GM18873 (cell line): ENCODE measurements at regions not wholly inside any gene's neighbourhood (a gene's known extent, or its start where the extent isn't known, plus 50 kb on each side); places are given as distances from the start of the nearest gene placed in this dataset.

Source experiments
- ATAC-seq: cut with Tn5 transposase; IDR thresholded peaks from one replicate; pipeline ENCODE4 v1.9.1; 2021; ENCODE audit warnings: mild to moderate bottlenecking, moderate library complexity, moderate number of reproducible peaks; ENCODE audit not compliant: unreplicated experiment, low FRiP score

DNA sequence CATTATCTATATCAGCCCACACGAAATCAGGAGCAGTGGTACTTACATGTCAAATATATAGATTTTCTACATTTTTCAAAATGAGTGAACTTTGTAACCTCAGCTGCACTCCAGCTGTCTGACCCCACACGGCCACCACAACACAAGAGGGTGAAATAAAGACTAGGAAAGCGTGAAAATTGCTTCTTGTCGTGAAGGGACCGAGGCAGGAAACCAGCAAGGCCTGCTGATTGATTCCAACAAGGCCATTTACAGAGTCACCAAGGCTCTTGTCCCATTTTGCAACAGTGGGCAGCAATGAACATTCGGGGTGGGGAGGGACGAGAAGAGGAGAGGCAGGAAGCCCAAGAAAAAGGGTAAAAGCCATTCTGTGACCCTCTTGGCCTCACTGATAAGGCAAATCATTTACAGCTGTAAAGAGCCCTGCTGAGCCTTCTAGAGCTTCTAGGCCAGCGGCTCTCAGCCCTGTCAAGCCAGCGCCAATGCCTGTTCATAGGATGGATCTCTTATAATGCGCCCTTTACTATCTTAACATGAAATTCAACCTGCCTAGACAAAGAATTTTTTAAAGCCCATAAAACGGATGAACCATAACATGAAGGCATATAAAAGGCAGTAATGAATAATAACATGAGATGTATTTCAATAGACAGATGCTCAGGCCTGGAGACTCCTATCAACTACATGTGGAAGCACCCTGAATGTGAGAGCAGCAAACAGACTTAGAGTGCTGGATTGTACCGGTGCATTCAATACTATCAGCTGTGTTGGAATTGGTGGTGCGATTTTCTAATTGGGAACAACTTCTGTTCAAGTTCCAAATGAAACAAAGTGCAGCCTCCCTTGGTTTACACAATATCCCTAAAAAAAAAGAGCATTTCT lies 269.0 kb downstream of the CDCA7 start:
- ATAC-seq, result no peak

DNA sequence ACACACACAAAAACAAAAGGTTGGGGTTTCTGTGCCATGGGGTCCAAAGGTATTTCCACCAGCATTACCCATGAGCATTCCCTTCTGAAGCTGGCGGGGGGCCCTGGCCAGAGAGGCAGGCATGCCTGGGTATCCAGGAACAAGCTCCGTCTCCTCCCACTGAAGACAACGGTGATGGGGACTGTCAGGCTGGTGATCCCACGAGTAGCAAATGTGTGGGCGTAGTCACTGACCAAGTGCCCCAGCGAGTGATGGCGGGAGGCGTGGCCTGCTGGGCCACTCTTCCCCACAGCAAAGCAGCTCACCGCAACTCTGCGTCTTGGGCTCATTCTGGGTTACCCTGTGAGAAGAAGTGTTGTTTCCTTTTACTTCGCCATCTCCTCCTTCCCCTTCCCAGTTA lies 270.6 kb downstream of the CDCA7 start:
- ATAC-seq, result no peak

DNA sequence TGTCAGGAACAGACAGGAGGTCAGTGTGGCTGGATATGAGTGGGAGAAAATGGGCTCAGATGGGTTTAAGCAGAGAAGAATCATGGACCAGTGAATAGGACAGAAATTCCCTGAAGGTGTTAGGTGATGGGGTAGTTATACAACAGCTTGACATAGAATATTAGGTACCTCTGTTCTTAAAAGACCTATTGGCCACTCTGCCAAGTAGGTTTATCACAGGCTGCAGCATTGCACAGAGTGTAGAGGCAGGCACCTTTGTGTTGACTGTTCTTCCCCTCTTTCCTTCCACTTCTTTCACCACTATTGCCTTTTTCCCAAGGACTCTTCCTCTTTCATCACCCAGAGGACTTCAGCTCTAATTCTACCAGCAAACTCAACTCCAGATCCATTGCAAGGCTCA lies 274.4 kb downstream of the CDCA7 start:
- no peak for ATAC-seq

DNA sequence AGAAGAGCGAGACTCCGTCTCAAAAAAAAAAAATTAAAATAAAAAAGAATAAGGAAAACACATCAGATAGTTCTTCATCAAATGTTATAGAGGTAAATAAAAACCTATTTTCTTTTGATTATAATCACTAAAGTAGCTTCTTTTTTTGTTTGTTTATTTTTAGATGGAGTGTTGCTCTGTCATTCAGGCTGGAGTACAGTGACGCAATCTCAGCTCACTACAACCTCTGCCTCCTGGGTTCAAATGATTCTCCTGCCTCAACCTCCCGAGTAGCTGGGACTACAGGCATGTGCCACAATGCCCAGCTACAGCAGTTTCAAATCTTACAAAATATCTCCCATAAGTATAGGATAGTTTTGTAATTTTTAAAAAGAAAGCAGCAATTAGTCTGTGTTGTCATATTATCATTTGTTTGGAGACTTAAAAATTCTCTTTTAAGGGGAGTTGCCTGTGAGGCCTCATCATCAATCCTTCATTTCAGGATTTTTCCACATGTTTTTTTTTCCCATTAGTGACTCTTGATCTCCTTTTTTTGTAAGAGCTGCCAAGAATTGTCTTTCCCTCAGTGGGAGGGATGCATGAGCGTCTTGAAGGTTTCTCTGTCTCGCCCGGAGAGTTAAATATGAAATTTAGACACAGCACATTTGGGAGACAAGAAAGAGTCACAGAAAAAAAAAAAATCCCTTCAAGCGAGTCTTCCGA lies 275.9 kb downstream of the CDCA7 start:
- no peak for ATAC-seq

- ATAC-seq, result no peak
Observed at GRCh38 chr2:173631127-173631460, 276.4 kb downstream of the CDCA7 start.

GRCh38 chr2:173644146-173644545 lies 289.5 kb downstream of the CDCA7 start:
- no peak for ATAC-seq

GRCh38 chr2:173647681-173648311 lies 293.1 kb downstream of the CDCA7 start:
- ATAC-seq, result no peak

DNA sequence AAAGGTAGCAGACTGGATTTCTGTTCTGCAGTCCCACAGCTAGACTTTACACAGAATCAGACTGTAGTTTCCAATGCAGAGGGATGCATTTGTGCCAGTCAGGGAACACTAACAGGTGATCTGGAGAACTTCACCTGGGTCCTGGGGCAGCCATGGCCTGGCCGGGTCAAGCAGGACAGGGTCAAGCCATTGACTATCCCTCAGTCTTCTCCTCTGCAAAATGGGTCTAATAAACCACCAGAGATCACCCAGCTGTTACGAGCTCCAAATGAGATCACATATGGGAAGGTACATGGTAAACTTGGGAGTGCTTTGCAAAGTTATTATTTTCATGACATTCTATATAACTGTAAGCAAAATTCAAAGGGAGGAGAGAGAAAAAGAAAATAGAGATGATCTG lies 294.1 kb downstream of the CDCA7 start:
- ATAC-seq, result no peak

- ATAC-seq, result no peak
Observed at GRCh38 chr2:173649527-173650219, 295.0 kb downstream of the CDCA7 start.

DNA sequence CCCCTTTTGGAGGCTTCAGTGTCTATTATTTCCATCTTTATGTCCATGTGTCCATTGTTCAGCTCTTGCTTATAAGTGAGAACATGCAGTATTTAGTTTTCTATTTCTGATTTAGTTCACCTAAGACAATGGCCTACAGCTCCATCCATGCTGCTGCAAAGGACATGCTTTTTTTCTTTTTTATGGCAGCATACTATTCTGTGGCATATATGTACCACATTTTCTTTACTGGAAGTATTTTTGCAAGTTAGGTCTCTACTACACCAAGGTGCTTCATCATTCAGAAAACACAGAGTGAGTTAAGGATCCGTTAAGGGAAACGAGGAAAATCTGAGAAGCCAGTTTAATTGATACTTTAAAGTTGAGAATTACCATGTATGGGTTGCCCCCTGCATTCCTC lies 297.2 kb downstream of the CDCA7 start:
- no peak for ATAC-seq

GRCh38 chr2:173652311-173652710 lies 297.6 kb downstream of the CDCA7 start:
- ATAC-seq, result no peak

- ATAC-seq, result no peak
Observed at GRCh38 chr2:173652767-173653431, 298.2 kb downstream of the CDCA7 start.

- ATAC-seq, result no peak
Observed at GRCh38 chr2:173653432-173653805, 298.7 kb downstream of the CDCA7 start.

DNA sequence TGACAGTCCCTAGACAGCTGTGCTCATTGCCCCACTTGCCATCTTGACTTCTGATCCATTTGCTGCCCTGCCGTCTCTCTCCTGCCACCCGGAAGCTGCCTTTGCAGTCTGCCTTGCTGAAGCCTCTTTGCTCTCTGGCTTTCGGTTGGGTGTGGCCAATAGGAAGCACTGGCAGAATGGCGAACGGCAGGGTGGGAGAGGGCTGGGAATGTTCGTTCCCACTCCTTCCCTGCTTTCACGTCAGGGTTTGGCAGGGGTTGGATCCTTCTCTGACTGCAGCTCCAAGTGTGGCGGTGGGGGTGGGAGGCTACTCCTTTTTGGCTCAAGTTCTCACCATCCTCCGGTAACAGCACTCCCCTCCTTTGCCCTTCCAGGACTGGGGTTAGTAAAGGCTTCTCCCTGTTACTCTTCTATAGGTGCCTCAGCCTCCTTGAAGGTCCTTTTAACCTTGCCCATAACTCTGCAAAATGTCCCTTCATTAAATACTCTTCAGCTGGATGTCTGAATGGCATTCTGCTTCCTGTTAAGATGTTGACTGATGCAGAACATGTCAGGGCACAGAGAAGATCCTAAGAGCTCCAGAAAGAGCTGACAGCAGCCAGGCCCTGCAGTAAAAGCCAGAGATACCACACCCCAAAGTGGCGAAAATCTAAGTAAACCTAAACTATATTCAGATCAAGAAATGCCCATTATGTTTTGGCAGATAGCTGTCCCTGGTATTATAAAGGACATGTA lies 299.7 kb downstream of the CDCA7 start:
- no peak for ATAC-seq

GRCh38 chr2:173654896-173655265 lies 300.2 kb downstream of the CDCA7 start:
- ATAC-seq, result no peak

- ATAC-seq, result no peak
Observed at GRCh38 chr2:173656086-173656485, 301.4 kb downstream of the CDCA7 start.

GRCh38 chr2:173657996-173658717 lies 303.5 kb downstream of the CDCA7 start:
- no peak for ATAC-seq

DNA sequence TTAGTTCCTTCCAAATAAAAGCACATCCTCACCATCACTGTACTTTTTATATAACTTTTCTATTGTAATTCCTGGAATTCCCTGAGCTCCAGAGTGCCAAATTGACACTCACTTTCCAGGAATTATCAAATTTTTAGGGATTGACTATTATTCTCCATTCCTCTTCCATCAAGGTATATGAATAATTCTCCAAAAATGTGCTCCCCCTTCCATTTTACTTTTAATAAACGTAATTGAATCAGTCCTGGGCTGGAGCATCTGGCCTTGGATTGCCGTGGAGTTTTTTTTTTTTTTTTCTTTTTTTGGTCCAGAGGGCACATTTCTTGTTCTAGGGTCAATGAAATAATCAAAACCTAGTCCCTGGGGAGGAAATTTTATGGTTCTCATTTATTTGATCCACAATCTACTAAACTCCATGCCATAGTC lies 304.3 kb downstream of the CDCA7 start:
- no peak for ATAC-seq

DNA sequence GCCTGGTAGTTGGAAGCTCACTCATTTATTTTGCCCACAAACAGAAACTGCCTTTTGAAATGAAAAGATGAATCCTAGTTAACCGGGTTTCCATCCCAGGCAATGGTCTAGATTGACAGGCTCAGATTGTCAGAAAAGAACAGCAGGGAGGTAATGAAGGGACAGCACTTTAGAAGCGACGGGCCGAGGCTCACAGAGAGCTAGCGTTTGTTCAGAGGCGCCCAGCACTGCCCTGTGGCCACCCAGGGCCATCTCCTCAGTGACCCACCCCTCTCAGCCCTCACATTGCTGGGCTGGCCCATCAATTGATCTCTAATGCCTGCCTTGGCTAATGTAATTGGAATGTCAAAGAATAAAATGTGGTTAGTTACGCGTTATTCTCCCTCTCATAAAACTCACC lies 304.8 kb downstream of the CDCA7 start:
- no peak for ATAC-seq
